ENCODE measurements at regions not wholly inside any gene's neighbourhood (a gene's known extent, or its start where the extent isn't known, plus 50 kb on each side); places are given as distances from the start of the nearest gene placed in this dataset.

- Histone ChIP-seq H4K5ac (ENCODE audit: low read depth, low read length) (no peak overlapping the region), H4K91ac (ENCODE audit: insufficient read depth, low read depth, low read length) (no peak overlapping the region), H2BK120ac (ENCODE audit: low read depth, low read length) (no peak overlapping the region), H2AK9ac (replicated peaks; ENCODE audit: low read depth, low read length, poor library complexity) (no peak overlapping the region), H3K9me1 (ENCODE audit: insufficient read depth, low read length) (no peaks in the 10 kb centered on the region), H4K20me1 (ENCODE audit: insufficient read depth, low read length) (no peaks in the 10 kb centered on the region), H3K9me3 (ENCODE audit: control insufficient read depth, insufficient read depth, low read length) (no peaks in the 10 kb centered on the region), H3K27me3 (ENCODE audit: control insufficient read depth, insufficient read depth, low read length) (no peaks in the 10 kb centered on the region), H3K27ac (ENCODE audit: insufficient read depth, low read length) (no peak overlapping the region), H3K4me2 (ENCODE audit: low read depth, low read length) (no peak overlapping the region), H3K9ac (ENCODE audit: low read depth, low read length) (no peak overlapping the region), H3K4ac (ENCODE audit: low read depth, low read length) (no peak overlapping the region), H2AK5ac (ENCODE audit: low read depth, low read length) (no peak overlapping the region), H3K23ac (ENCODE audit: low read depth, low read length) (no peak overlapping the region), H2BK15ac (ENCODE audit: low read depth, low read length) (no peak overlapping the region), H3K56ac (ENCODE audit: extremely low read depth, insufficient read depth, low read length) (no peak overlapping the region), H3K79me1 (ENCODE audit: low read depth in 1 of 2, low read length in 2 of 2) (no peaks in the 10 kb centered on the region), H3K14ac (replicated peaks; ENCODE audit: low read depth, low read length) (no peak overlapping the region), H3K4me1 (ENCODE audit: control insufficient read depth, insufficient read depth, low read length) (no peaks in the 10 kb centered on the region), H3K18ac (ENCODE audit: low read depth, low read length) (no peak overlapping the region), H2BK20ac (ENCODE audit: low read depth, low read length) (no peak overlapping the region), H4K8ac (ENCODE audit: low read depth in 2 of 2, low read length in 2 of 2) (no peak overlapping the region), H2AFZ (replicated peaks; ENCODE audit: low read length, poor library complexity) (no peak overlapping the region), H3K4me3 (ENCODE audit: insufficient read depth, low read depth, low read length) (no peak overlapping the region), H2BK5ac (ENCODE audit: low read depth, low read length, poor library complexity, severe bottlenecking) (no peak overlapping the region), H3K36me3 (ENCODE audit: control insufficient read depth, insufficient read depth, low read length) (no peaks in the 10 kb centered on the region)
- dilution Hi-C loops (cut with HindIII; ENCODE audit: low sequenced_read_pairs, unreplicated experiment) (no loop called here), intact Hi-C loops (cut with micrococcal nuclease) (no loop called here), in situ Hi-C loops (cut with MboI; ENCODE audit: low sequenced_read_pairs) (no loop called here)
- CTCF ChIA-PET = interaction anchor here (0.6 to 0.8 kb wide), 2 partner anchors 11 to 906 kb away, joined by 3 to 6 read pairs; no protein-coding TSS in a partner anchor
- ATAC-seq (ENCODE audit: low read depth) = no peak
- no peak for DNase-seq
- POLR2A ChIA-PET (ENCODE audit: unreplicated experiment) = no interaction called here
- no CpG with 5 or more reads among the region's 6 CpGs for WGBS, 2 experiments (ENCODE audit: extremely low coverage in 2 of 2, insufficient read length in 1 of 2)
- BruUV-seq (replicated peaks) = no TSS peak
- no peak for TF ChIP-seq CHD1 (IDR thresholded peaks at IDR 0.05; ENCODE audit: low read depth, low read length)
- no peak for TF ChIP-seq SMC3 (IDR thresholded peaks at IDR 0.05; ENCODE audit: low read depth, low read length)
- no peak for TF ChIP-seq NFE2L2 (IDR thresholded peaks at IDR 0.05; ENCODE audit: low read depth, low read length)
- TF ChIP-seq MAZ (IDR thresholded peaks at IDR 0.05; ENCODE audit: borderline replicate concordance, low read depth, low read length) = no peak
- TF ChIP-seq MXI1 (IDR thresholded peaks at IDR 0.05; ENCODE audit: borderline replicate concordance, low read depth, low read length) = no peak
These were observed 160.4 kb downstream of the MAD2L1 start for GRCh38 chr4:119906277-119906676.
